ENCODE measurements at regions not wholly inside any gene's neighbourhood (a gene's known extent, or its start where the extent isn't known, plus 50 kb on each side); places are given as distances from the start of the nearest gene placed in this dataset.

DNA sequence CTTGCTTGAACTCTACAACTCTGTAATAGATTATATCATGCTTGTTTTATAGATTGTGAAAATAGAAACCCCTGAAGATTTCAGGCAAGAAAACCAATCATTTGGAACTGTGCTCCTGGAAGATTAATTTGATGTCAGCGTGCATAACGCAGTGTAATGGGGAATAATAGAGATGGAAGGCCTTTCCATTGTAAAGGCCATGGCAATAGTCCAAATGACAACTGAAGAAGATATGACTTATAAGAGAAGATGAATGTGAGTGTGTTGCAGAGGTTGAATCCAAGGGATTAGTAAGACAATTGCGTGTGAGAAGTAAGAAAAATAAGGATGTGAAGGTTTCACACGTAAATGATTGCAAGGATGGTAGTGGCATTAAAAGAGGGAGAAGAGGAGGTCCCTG, 285.0 kb downstream of the DUSP10 start:
- Mint-ChIP-seq H3K27me3 (peaks cover 15% of the 10 kb centered on the region), H3K9me3 (ENCODE audit: low read depth) (no peaks in the 10 kb centered on the region), H3K4me3 (no peak overlapping the region), H3K36me3 (ENCODE audit: low read depth) (no peaks in the 10 kb centered on the region), H3K27ac (no peak overlapping the region), H3K4me1 (no peaks in the 10 kb centered on the region)
- ChIA-PET POLR2A (interaction anchor here (0.6 kb wide), 1 partner anchor 568 kb away, joined by 5 read pairs; no protein-coding TSS in a partner anchor), CTCF (no interaction called here)
- DNase-seq (no peak), ATAC-seq (no peak)
- intact Hi-C loops (cut with DNase I, micrococcal nuclease) = no loop called here

DNA sequence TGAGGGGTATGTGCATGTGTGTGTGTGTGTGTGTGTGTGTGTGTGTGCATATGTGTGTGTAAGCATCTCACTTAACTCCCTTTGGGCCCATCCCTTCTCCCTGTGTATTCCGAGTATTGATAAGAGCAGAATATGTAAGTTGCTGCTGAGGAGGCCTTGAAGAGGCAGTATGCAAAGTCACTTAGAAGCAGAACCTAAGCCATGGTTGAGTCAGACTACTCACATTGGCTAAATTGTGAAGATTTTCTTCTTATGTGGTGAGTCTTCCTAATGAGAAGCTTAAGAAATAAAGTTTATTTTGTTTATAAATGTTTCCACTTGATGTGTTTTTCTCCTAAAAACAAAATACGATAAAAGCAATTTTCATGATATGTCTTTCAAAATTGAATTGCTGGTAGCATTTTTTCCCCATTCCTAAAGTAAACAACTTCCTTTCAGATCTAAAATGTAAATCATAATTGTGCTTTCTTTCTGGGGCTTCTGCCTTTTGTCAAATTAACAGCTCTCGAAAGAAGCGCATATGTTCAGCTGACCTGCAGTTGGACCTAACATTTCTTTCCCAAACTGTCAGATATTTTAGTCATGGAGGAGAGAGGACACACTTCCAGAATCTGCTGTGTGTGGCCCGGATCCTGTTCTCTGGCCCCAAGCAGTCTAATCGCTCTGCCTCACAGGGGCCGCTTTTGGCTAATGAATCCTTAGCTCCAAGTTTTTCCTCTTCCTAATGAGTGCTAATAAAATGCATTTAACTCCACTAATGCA, 284.0 kb downstream of the DUSP10 start:
- DNase-seq (no peak), ATAC-seq (no peak)
- peaks cover 12% of the 10 kb centered on the region for H3K27me3 Mint-ChIP-seq
- intact Hi-C loops (cut with DNase I, micrococcal nuclease) = no loop called here
- H3K9me3 Mint-ChIP-seq (ENCODE audit: low read depth) = no peaks in the 10 kb centered on the region
- no peaks in the 10 kb centered on the region for H3K4me1 Mint-ChIP-seq
- ChIA-PET POLR2A (interaction anchor here (0.6 kb wide), 1 partner anchor 569 kb away, joined by 5 read pairs; no protein-coding TSS in a partner anchor), CTCF (interaction anchor here (0.8 to 1.0 kb wide), 2 partner anchors 12 to 997 kb away, joined by 3 to 4 read pairs; no protein-coding TSS in a partner anchor)
- no peaks in the 10 kb centered on the region for H3K36me3 Mint-ChIP-seq (ENCODE audit: low read depth)
- no peak overlapping the region for H3K4me3 Mint-ChIP-seq
- no peak overlapping the region for H3K27ac Mint-ChIP-seq

DNA sequence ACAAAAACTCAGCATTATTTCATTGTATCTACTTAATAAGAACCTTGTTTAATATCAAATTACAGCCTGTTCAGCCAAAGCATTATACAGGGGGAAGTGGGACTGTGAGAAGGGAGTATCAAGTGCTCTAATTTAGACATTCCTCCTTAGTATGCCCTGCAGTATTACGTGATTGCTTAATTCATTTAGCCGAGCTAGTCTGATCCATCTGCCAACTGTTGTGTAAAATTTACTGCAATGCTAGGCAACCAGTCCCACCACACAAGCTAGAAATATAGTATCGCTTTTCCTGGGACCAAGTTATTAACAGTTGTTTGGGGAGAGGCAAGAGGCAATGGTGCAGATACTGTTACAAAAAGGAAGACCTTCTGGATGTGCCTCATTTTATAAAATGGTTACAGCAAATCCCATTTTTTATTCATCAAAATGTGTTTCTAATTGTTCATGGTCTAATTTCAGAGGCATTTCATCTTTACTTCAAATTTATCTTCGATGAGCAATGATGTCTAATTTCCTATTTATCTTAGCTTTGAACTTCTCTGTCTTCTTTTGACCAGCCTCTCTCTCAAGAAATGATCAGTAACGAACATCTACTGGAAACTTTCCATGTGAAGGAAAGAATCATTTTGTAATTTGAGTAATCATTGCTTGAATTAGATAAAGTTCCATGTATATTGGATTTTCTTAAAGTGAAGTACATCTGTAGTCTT, 283.3 kb downstream of the DUSP10 start:
- no peak for ATAC-seq
- no peak for DNase-seq
- no peaks in the 10 kb centered on the region for H3K9me3 Mint-ChIP-seq (ENCODE audit: low read depth)
- H3K4me3 Mint-ChIP-seq = no peak overlapping the region
- peaks cover 12% of the 10 kb centered on the region for H3K27me3 Mint-ChIP-seq
- no peaks in the 10 kb centered on the region for H3K36me3 Mint-ChIP-seq (ENCODE audit: low read depth)
- no peak overlapping the region for H3K27ac Mint-ChIP-seq
- H3K4me1 Mint-ChIP-seq = no peaks in the 10 kb centered on the region
- ChIA-PET CTCF (interaction anchor here (0.8 to 1.0 kb wide), 2 partner anchors 12 to 996 kb away, joined by 3 to 4 read pairs; no protein-coding TSS in a partner anchor), POLR2A (no interaction called here)
- intact Hi-C loops (cut with DNase I, micrococcal nuclease) = no loop called here

DNA sequence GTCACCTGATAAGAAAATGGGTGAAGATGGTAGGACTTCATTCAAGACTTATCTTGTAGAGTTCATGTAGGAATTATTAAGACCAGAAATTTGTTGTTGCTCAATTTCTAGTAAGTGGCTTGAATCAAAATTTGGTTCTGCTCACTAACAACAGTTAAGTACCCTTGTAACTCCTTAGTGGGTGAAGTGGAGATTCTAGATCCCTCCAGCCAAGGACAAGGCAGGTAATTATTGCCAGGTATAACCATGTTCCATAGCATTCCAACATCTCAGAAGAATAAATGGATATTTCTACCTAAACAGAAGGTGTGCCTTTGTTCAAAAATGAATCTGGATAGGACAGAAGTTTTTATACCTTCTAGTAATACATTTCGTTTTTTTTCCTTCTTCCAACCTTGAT, 282.3 kb downstream of the DUSP10 start:
- intact Hi-C loops (cut with DNase I, micrococcal nuclease) = no loop called here
- ATAC-seq (no peak), DNase-seq (no peak)
- ChIA-PET POLR2A (no interaction called here), CTCF (no interaction called here)
- Mint-ChIP-seq H3K9me3 (ENCODE audit: low read depth) (no peaks in the 10 kb centered on the region), H3K27me3 (peaks cover 12% of the 10 kb centered on the region), H3K4me3 (no peak overlapping the region), H3K36me3 (ENCODE audit: low read depth) (no peaks in the 10 kb centered on the region), H3K4me1 (no peaks in the 10 kb centered on the region), H3K27ac (no peak overlapping the region)

DNA sequence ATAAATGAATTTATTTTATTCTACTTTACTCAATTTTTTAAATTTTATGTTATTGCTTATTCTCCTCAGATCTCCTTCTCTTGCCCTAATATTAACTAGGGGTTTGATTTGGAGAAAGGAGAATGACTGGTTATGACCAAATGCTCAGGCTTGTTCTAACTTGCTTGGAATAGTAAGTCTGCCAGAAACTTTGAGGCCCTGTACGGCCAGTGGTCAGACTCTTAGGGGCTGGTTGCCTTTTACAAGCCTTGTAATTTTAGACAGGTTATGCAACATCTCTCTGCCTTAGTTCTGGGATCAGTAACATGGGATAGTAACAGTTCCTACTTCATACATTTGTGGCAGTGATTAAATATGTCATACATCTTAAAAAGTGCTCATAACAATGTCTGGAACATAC, 279.5 kb downstream of the DUSP10 start:
- no peak overlapping the region for H3K27ac Mint-ChIP-seq
- no peak overlapping the region for H3K4me3 Mint-ChIP-seq
- no peaks in the 10 kb centered on the region for H3K9me3 Mint-ChIP-seq (ENCODE audit: low read depth)
- no peaks in the 10 kb centered on the region for H3K36me3 Mint-ChIP-seq (ENCODE audit: low read depth)
- no peak for DNase-seq
- CTCF ChIA-PET = interaction anchor here (1.0 kb wide), 1 partner anchor 14 kb away, joined by 3 read pairs; no protein-coding TSS in a partner anchor
- no peak for ATAC-seq
- peaks cover 13% of the 10 kb centered on the region for H3K27me3 Mint-ChIP-seq
- POLR2A ChIA-PET = no interaction called here
- H3K4me1 Mint-ChIP-seq = no peaks in the 10 kb centered on the region
- intact Hi-C loops (cut with DNase I, micrococcal nuclease) = no loop called here

DNA sequence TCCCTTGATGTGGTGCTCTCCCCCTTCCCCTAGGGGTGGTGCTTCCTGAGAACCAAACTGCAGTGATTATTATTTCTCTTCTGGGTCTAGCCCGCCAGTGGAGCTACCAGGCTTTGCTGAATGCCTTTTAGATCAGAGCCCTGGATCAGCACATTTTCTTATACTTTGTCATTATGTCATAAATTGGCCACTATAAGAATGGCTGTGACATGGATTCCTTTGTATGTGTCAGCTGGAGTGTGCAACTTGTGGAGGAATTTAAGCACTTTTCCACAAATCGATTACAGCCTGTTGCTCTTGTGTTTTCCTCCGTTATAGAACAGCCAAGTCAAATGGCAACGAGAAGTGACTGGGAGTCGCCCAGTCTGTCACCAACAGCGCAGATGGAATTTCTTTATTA, 273.3 kb downstream of the DUSP10 start:
- no peaks in the 10 kb centered on the region for H3K4me1 Mint-ChIP-seq
- no peak for ATAC-seq
- intact Hi-C loops (cut with DNase I, micrococcal nuclease) = no loop called here
- DNase-seq = no peak
- H3K36me3 Mint-ChIP-seq (ENCODE audit: low read depth) = peaks cover 3% of the 10 kb centered on the region
- H3K27ac Mint-ChIP-seq = no peak overlapping the region
- H3K27me3 Mint-ChIP-seq = peaks cover 29% of the 10 kb centered on the region
- ChIA-PET CTCF (no interaction called here), POLR2A (no interaction called here)
- H3K4me3 Mint-ChIP-seq = no peak overlapping the region
- peaks cover 5% of the 10 kb centered on the region for H3K9me3 Mint-ChIP-seq (ENCODE audit: low read depth)

DNA sequence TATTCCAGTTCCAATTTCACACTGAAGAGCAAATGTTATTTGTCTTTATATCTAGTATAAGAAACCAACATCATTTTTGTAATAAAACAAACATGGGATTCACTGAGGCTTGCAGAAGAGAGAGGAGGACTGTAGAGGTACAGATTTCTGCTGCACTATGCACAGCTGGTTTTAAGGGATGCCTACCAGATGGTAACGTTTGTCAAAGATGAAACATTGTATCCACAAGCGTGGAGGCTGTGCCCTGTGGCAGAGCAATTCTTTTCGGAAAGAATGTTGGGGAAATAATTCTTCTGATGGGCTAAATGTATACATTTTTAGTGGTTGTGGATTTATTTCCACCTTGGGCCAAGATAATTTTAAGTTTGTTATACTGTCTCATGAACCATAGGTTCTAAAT, 272.4 kb downstream of the DUSP10 start:
- Mint-ChIP-seq H3K36me3 (ENCODE audit: low read depth) (peaks cover 3% of the 10 kb centered on the region), H3K27me3 (peaks cover 32% of the 10 kb centered on the region), H3K4me3 (no peak overlapping the region), H3K9me3 (ENCODE audit: low read depth) (peaks cover 5% of the 10 kb centered on the region), H3K27ac (no peak overlapping the region), H3K4me1 (no peaks in the 10 kb centered on the region)
- DNase-seq (no peak), ATAC-seq (no peak)
- ChIA-PET POLR2A (no interaction called here), CTCF (no interaction called here)
- intact Hi-C loops (cut with DNase I, micrococcal nuclease) = no loop called here

DNA sequence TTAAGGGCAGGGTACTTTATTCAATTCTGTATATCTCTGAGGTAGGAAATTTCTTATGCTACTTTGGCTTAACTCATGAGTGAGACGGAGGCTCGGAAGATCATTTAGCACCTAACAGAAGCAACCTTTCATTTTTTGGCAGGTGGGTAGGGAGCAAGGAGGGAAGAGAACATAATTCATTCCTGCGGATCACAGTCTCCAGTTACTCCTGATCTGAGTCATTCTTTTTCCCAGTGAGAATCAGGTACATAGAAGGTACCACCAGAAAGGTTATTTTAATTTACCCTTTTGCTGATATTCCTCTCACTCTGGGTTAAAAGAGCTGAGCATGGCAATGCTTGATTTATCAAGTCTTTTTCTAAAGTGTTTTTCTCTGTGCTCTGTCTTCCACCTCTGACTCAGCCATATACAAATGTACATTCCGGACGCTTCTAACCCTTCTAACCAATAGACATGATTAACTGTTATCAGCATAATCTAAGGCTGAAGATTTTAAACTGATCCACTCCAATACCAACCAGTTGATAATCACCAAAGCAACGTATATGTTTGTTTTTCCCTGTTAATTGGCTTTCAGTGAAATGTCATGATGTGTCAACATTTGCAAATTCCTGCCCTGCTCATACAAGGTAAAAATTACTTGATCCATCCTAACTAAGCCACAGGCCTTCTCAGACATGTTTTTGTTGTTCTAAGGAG, 271.7 kb downstream of the DUSP10 start:
- intact Hi-C loops (cut with DNase I, micrococcal nuclease) = no loop called here
- Mint-ChIP-seq H3K4me3 (no peak overlapping the region), H3K36me3 (ENCODE audit: low read depth) (peaks cover 3% of the 10 kb centered on the region), H3K9me3 (ENCODE audit: low read depth) (peaks cover 5% of the 10 kb centered on the region), H3K4me1 (no peaks in the 10 kb centered on the region), H3K27me3 (peaks cover 32% of the 10 kb centered on the region), H3K27ac (no peak overlapping the region)
- DNase-seq (no peak), ATAC-seq (no peak)
- POLR2A ChIA-PET = no interaction called here
- CTCF ChIA-PET = interaction anchor here (0.9 kb wide), 1 partner anchor 12 kb away, joined by 3 read pairs; no protein-coding TSS in a partner anchor

DNA sequence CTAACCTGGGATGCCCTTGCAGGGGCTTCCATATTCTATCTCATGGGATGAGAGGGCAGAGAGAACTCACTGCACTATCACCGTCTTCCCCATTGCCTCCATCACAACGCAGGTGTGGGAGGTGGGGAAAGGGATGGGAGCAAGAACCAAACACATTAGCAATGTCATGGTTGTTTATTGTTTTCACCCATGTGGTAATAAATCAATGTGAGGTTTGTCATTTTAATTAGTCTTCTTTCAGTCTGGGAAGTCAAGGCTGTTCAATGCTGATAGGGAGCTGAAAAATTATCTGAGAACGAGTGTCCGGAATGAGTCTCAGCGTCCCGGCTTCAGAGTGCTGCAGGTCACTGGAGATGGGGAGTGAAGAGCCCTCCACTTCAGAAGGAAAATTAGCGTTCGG, 268.5 kb downstream of the DUSP10 start:
- no peak overlapping the region for H3K4me3 Mint-ChIP-seq
- no peak overlapping the region for H3K27ac Mint-ChIP-seq
- ChIA-PET CTCF (interaction anchor here (1.0 to 1.1 kb wide), 4 partner anchors 10 to 372 kb away, joined by 3 to 4 read pairs (median 3); no protein-coding TSS in a partner anchor), POLR2A (no interaction called here)
- ATAC-seq (no peak), DNase-seq (no peak)
- peaks cover 25% of the 10 kb centered on the region for H3K27me3 Mint-ChIP-seq
- peaks cover under 1% of the 10 kb centered on the region for H3K9me3 Mint-ChIP-seq (ENCODE audit: low read depth)
- H3K36me3 Mint-ChIP-seq (ENCODE audit: low read depth) = no peaks in the 10 kb centered on the region
- intact Hi-C loops (cut with DNase I, micrococcal nuclease) = no loop called here
- H3K4me1 Mint-ChIP-seq = no peaks in the 10 kb centered on the region

DNA sequence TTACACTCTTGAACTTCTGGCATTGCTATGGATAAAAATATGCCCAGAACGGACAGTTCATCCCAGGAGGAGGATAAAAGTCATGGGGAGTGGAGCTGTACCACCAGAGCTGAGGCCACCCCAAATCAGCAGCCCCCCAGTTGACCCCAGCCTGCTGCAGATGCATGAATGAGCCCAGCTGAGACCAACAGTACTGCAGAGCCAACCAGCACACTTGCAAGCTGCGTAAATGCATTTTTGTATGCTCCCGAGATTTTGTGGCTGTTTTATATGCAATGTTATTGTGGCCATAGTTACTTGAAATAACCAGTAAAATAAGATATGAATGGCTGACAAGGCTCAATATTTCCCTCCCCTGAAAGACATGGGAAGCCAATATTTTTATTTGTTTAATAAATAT, 264.6 kb downstream of the DUSP10 start:
- no peaks in the 10 kb centered on the region for H3K36me3 Mint-ChIP-seq (ENCODE audit: low read depth)
- ChIA-PET POLR2A (no interaction called here), CTCF (interaction anchor here (1.2 to 3.4 kb wide), 3 partner anchors 41 to 978 kb away, joined by 4 to 18 read pairs (median 6); no protein-coding TSS in a partner anchor)
- DNase-seq = no peak
- H3K4me3 Mint-ChIP-seq = no peak overlapping the region
- H3K27ac Mint-ChIP-seq = no peak overlapping the region
- H3K27me3 Mint-ChIP-seq = peaks cover 12% of the 10 kb centered on the region
- intact Hi-C loops (cut with DNase I, micrococcal nuclease) = no loop called here
- no peaks in the 10 kb centered on the region for H3K9me3 Mint-ChIP-seq (ENCODE audit: low read depth)
- no peaks in the 10 kb centered on the region for H3K4me1 Mint-ChIP-seq
- no peak for ATAC-seq

DNA sequence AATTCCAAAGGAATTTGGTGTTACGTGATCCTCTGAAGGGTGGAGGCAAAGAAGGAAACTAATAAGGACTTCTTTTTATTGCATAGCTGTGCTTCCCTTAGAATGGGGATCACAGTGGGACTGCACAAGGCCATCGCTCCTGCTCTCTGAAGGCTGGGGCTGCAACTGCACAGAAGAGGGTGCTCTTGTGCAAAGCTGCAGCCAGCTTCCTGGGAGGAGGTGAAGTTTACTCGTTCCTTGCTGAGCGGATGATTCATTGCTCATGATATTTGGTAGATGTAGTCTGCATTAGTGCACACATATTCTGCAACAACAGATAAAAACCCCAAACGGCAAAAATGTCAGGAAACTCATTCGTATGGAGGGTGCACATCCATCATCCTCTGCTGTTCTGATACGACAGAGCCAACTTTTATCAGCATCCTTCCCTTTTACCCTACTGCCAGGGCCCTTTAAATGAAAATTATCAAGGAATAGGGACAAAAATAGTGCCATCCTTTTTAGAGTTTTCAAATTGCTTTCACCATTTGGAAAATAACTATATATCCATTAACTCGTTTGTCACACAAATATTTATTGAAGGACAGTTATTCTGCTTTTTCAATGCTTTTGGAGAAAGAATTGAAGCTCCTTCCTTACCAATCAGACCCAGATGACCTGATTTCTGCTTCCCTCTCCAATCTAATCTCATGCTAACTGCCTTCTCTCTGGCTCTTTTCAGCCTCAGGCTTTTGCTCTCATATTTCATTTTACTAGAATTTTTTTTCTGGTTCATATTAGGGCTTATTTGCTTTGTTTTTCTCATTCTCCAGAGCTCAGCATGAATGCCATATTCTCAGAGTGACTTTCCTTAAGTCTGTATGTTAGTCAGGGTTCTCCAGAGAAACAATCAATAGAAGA, 263.6 kb downstream of the DUSP10 start:
- DNase-seq = peak; percentile 78
- Mint-ChIP-seq H3K27ac (no peak overlapping the region), H3K9me3 (ENCODE audit: low read depth) (no peaks in the 10 kb centered on the region), H3K36me3 (ENCODE audit: low read depth) (no peaks in the 10 kb centered on the region), H3K4me3 (no peak overlapping the region), H3K27me3 (peaks cover 7% of the 10 kb centered on the region), H3K4me1 (no peaks in the 10 kb centered on the region)
- peak; percentile 99 for ATAC-seq
- ChIA-PET POLR2A (no interaction called here), CTCF (interaction anchor here (0.9 to 3.4 kb wide), 8 partner anchors 13 to 977 kb away, joined by 3 to 18 read pairs (median 4); no protein-coding TSS in a partner anchor)
- intact Hi-C loops (cut with DNase I, micrococcal nuclease) = loop anchor here (1.0 to 2.0 kb wide), 4 partner anchors 265 to 977 kb away; partner anchors contain the start of gene DUSP10 (in 2 of the 2)
